ENCODE measurements at regions not wholly inside any gene's neighbourhood (a gene's known extent, or its start where the extent isn't known, plus 50 kb on each side); places are given as distances from the start of the nearest gene placed in this dataset.
"Not testable (repeated sequence)": the region's sequence is repeated elsewhere in the genome, so short reads cannot be mapped to it uniquely, and the experiment has no call there.

DNA sequence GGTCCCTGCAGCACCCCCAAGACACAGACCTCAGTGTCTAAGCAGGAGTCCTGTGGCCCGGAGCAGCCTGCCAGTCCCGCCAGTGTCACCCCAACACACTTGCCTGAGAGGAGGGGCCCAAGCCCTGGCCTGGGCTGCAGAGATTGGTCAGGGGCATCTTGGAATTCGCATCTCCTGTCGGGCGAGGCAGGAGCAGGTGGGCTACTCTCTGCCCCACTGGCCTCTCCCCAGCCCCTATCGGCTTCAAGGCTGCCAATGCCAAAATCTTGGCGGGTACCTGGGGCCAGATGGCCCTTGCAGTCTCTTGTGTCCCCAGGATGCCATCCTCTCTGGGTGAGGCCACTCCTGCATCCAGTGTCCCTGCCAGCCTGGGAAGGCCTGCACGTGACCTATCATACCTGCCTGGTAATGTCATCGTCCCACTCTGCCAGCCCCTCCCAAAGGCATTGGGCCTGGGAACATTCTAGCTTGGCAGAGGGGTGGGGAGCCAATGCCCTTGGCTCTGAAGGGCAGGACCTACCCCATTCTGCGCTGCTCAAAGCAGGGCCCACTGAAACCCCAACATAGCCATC, 304.6 kb downstream of the CCDC74A start:
- DNase-seq (ENCODE audit: extremely low spot score); CTCF ChIA-PET; POLR2A ChIA-PET: not testable (repeated sequence)

GRCh38 chr2:131832917-131833316, 305.2 kb downstream of the CCDC74A start:
- DNase-seq (ENCODE audit: extremely low spot score), result not testable (repeated sequence)

DNA sequence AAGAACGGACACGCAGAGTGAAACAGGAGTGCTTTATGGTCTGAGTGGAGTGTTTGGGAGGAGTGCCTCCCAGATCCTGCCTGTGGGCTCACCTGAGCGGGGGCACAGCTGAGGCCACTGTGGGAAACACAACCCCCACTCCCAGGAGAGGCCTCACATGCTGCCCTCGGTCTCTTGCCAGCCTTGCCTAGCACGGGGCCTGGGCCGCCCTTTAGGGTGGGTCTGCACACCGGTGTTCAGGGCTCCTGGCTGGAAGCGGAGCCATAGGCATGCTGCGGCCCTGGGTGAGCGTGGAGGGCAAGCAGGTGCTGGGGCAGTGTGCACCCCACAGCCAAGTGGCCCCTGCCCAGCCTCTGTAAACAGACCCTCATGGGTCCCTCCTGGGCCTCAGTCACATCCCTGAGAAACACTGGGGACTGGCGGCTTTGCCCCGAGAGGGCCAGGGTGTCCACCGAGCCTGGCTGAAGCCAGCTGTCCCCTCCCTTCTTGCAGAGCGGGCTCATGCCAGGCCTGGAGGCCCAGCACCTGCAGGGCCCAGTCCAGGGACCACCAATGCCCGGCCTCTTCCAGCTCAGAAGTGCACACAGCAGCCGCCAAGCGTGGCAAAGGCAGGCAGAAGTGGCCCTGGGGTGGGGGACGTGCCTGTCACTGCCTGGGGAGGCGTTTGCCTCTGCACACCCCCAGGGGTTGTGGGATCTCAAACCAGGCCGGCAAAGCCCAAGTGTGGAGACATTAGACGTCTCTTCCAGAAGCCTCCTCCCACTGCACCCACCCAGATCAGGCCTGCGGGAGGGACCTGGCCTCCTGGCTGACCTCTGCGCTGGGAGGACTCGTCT, 305.9 kb downstream of the CCDC74A start:
- CTCF ChIA-PET; DNase-seq (ENCODE audit: extremely low spot score); POLR2A ChIA-PET: not testable (repeated sequence)

More at GRCh38 chr2:131832917-131833316, 305.2 kb downstream of the CCDC74A start:
- POLR2A ChIA-PET, CTCF ChIA-PET: not testable (repeated sequence)

- POLR2A ChIA-PET; DNase-seq (ENCODE audit: extremely low spot score); CTCF ChIA-PET: not testable (repeated sequence)
Observed at GRCh38 chr2:131834203-131835020, 306.7 kb downstream of the CCDC74A start.

- DNase-seq (ENCODE audit: extremely low spot score); CTCF ChIA-PET; POLR2A ChIA-PET: not testable (repeated sequence)
Observed at GRCh38 chr2:131835022-131835421, 307.3 kb downstream of the CCDC74A start.

GRCh38 chr2:131835621-131836091, 308.0 kb downstream of the CCDC74A start:
- DNase-seq (ENCODE audit: extremely low spot score), result no peak
- TF ChIP-seq CTCF (IDR thresholded peaks at IDR 0.05; ENCODE audit: control extremely low read depth, extremely low read depth, low read depth, missing control alignments), result no peak
- ChIA-PET POLR2A (no interaction called here), CTCF (no interaction called here)

DNA sequence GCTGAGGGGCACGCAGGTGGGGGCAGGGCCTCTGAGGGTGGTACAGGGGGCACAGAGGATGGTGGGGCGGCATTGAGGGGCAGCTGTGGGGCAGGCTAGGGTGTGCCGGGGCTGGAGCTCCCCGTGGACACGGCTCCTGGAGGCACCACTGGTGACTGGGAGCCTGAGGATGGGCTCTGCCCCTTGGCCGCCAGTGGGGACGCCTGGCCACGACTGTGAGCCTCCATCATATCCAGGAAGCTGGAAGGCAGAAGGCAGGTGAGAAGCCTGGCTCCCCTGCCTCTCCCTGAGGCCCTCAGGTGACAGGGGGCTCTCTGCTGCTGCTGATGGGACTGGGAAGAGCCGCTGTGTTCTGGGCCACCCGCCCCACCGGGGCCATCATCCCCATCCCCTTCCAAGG, 308.4 kb downstream of the CCDC74A start:
- POLR2A ChIA-PET, CTCF ChIA-PET: not testable (repeated sequence)

GRCh38 chr2:131844044-131844443, 316.4 kb downstream of the CCDC74A start:
- DNase-seq (ENCODE audit: extremely low spot score); CTCF ChIA-PET; POLR2A ChIA-PET: not testable (repeated sequence)

More for the DNA sequence above, 308.4 kb downstream of the CCDC74A start:
- not testable (repeated sequence) for DNase-seq (ENCODE audit: extremely low spot score)

DNA sequence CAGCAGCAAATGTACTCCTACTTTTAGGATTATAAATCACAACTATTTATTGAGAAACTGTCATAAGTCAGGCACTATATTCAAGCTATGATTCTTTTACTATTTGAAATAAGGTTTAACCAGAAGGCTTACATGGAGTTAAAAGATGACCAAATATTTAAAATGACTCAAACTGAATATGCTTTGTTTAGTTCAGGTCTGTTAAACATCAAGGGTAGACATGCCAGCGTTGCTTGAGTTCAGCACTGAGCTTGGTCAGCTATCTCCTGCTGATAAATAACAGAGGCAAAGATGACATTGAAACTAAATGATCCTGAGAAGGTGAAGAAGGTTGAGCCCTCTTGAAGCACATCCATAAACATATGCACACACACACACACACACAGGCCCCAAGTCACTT, 305.6 kb downstream of the ANKRD30BL start:
- DNase-seq (ENCODE audit: extremely low spot score); POLR2A ChIA-PET: not testable (repeated sequence)
- CTCF ChIA-PET, result interaction anchor here (0.8 kb wide), 1 partner anchor 54 kb away, joined by 3 read pairs; no protein-coding TSS in a partner anchor

GRCh38 chr2:131858197-131858596, 303.6 kb downstream of the ANKRD30BL start:
- DNase-seq (ENCODE audit: extremely low spot score); CTCF ChIA-PET; POLR2A ChIA-PET: not testable (repeated sequence)

Data from GM10248 (cell line).